Endothelial cell of umbilical vein (primary cell): ENCODE measurements at regions not wholly inside any gene's neighbourhood (a gene's known extent, or its start where the extent isn't known, plus 50 kb on each side); places are given as distances from the start of the nearest gene placed in this dataset.

Experiments
- BruUV-seq: library from RNA; stranded (reverse); fragments of 400-500 nt; replicated peaks from 2 replicates; lab custom pipeline; 2021; lab: Mats Ljungman, UMichigan
- CTCF ChIA-PET: fragments of 300-600, 350-600 bp; sonication (Branson Sonifier 250); formaldehyde crosslinking; loops from one replicate; lab custom pipeline; 2021; ENCODE audit warnings: antibody characterized with exemption, inconsistent platforms; lab: Charles Lee
- POLR2A ChIA-PET: fragments of 300-600, 350-600 bp; sonication (Branson Sonifier 250); formaldehyde crosslinking; loops from one replicate; lab custom pipeline; 2021; ENCODE audit warnings: antibody characterized with exemption, inconsistent platforms; lab: Charles Lee
- DNase-seq: peaks from one replicate; pipeline ENCODE4 v3.0.0-alpha.2; 2011; ENCODE audit warnings: low read depth, low spot score
- FAIRE-seq: peaks from 2 replicates; lab custom pipeline; 2011; peaks lifted over from hg19 to GRCh38; lab: Jason Lieb, UNC
- H2AFZ ChIP-seq: 2 replicates; pipeline ENCODE4 v1.6.0; 2012; ENCODE audit warnings: low read depth, low read length, control low read depth, inconsistent platforms
- H3K27ac ChIP-seq: 2 replicates; pipeline ENCODE4 v1.5.1; 2011; ENCODE audit warnings: low read depth, mild to moderate bottlenecking, control low read depth, low read length, moderate library complexity; ENCODE audit not compliant: insufficient read depth
- H3K27me3 ChIP-seq, 2 experiments: 2 replicates each; pipeline versions ENCODE4 v1.6.0 to v1.6.1; 2011; ENCODE audit warnings: low read length in 2 of 2, mixed read lengths in 1 of 2; ENCODE audit not compliant: control insufficient read depth in 2 of 2, insufficient read depth in 2 of 2
- H3K36me3 ChIP-seq, 2 experiments: 2 replicates in 1 of 2; 3 replicates in 1 of 2; pipeline ENCODE4 v1.5.1; 2011; ENCODE audit warnings: low read length in 2 of 2, mild to moderate bottlenecking in 1 of 2, moderate library complexity in 1 of 2; ENCODE audit not compliant: control insufficient read depth in 2 of 2, insufficient read depth in 2 of 2; ENCODE audit errors: extremely low read depth in 1 of 2
- H3K4me1 ChIP-seq: 3 replicates; pipeline ENCODE4 v1.5.1; 2011; ENCODE audit warnings: mild to moderate bottlenecking, low read length; ENCODE audit not compliant: control insufficient read depth, insufficient read depth; ENCODE audit errors: extremely low read depth
- H3K4me2 ChIP-seq: 2 replicates; pipeline ENCODE4 v1.6.1; 2011; ENCODE audit warnings: low read length, control low read depth, mixed read lengths; ENCODE audit not compliant: insufficient read depth
- H3K4me3 ChIP-seq, 3 experiments: fragments of 200-600 bp in 1 of 3; sonication (generic), shearing (Covaris generic) in 1 of 3; replicated peaks in 1 of 3; 2 replicates each; pipeline ENCODE4 v1.5.1; 2011 to 2016; ENCODE audit warnings: control low read depth in 3 of 3, low read length in 3 of 3, mild to moderate bottlenecking in 2 of 3, inconsistent platforms in 1 of 3, low read depth in 1 of 3, moderate library complexity in 1 of 3; ENCODE audit not compliant: insufficient read depth in 1 of 3
- H3K79me2 ChIP-seq: 2 replicates; pipeline ENCODE4 v1.6.0; 2012; ENCODE audit warnings: low read length, inconsistent platforms; ENCODE audit not compliant: control insufficient read depth, insufficient read depth
- H3K9ac ChIP-seq: replicated peaks from 2 replicates; pipeline ENCODE3; 2011; ENCODE audit warnings: low read length, control low read depth; ENCODE audit not compliant: insufficient read depth; ENCODE audit errors: extremely low read depth
- H3K9me1 ChIP-seq: replicated peaks from 3 replicates; pipeline ENCODE4 v1.6.0; 2011; ENCODE audit warnings: mild to moderate bottlenecking, low read length; ENCODE audit not compliant: control insufficient read depth, insufficient read depth; ENCODE audit errors: extremely low read depth
- H3K9me3 ChIP-seq: replicated peaks from 2 replicates; pipeline ENCODE4 v1.5.1; 2012; ENCODE audit warnings: low read length, inconsistent platforms; ENCODE audit not compliant: control insufficient read depth, insufficient read depth
- H4K20me1 ChIP-seq: replicated peaks from 2 replicates; pipeline ENCODE3; 2011; ENCODE audit warnings: mild to moderate bottlenecking, low read length; ENCODE audit not compliant: control insufficient read depth, insufficient read depth; ENCODE audit errors: extremely low read depth
- FOS ChIP-seq: IDR thresholded peaks from 2 replicates; pipeline ENCODE4 v1.6.1; 2011; ENCODE audit warnings: mild to moderate bottlenecking, low read length, moderate library complexity, borderline replicate concordance; ENCODE audit not compliant: insufficient read depth
- MYC ChIP-seq: IDR thresholded peaks from one replicate; pipeline ENCODE4 v1.6.1; 2011; ENCODE audit warnings: mild to moderate bottlenecking, low read depth, low read length
- POLR2A ChIP-seq: IDR thresholded peaks from 2 replicates; pipeline ENCODE4 v1.6.1; 2012; ENCODE audit warnings: low read depth, mild to moderate bottlenecking, control low read depth, low read length
- dilution Hi-C: fragments of 300-500 bp; cut with MboI; formaldehyde crosslinking; loops from one replicate; pipeline ENCODE4 v1.15.0; 2019; ENCODE audit warnings: low sequenced_read_pairs; ENCODE audit not compliant: extremely low pct_ligation_motif_present
- intact Hi-C: fragments of 100-400 bp; cut with micrococcal nuclease; formaldehyde crosslinking; loops from one replicate; pipeline ENCODE4 v1.10.0; 2022

DNA sequence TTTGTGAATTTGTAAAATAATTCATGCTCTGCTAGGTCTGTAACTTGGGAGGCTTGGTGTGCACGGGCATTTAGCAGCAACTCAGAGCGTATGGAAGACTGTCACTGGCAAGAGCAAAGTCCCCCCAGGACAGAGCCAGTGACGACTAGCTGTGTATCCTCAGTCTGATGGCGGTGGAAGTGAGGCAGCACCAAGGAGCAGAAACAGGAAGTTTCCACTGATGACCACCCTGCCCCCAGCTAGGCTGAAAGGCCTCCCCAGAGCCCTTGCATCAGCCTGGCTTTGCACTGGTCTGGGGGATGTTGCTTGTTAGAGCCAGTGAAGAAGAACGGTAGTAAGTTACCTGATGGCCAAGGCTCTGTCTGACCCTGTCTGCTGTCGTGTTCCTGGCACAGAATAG is 66.8 kb upstream of the ABL1 start:
- TF ChIP-seq POLR2A = no peak
- TF ChIP-seq FOS = no peak
- H3K9ac ChIP-seq = no peak overlapping the region
- peaks cover 60% of the 10 kb centered on the region for H3K79me2 ChIP-seq
- DNase-seq (no peak), FAIRE-seq (peak; percentile 15)
- H3K9me1 ChIP-seq = no peaks in the 10 kb centered on the region
- CTCF ChIA-PET = interaction anchor here (0.7 to 1.7 kb wide), 11 partner anchors 53 to 230 kb away, joined by 3 to 8 read pairs (median 4); no protein-coding TSS in a partner anchor
- POLR2A ChIA-PET = no interaction called here
- no peak overlapping the region for H2AFZ ChIP-seq
- H3K27me3 ChIP-seq = no peaks in the 10 kb centered on the region
- peaks cover 41% of the 10 kb centered on the region for H3K4me1 ChIP-seq
- H4K20me1 ChIP-seq = no peaks in the 10 kb centered on the region
- H3K4me3 ChIP-seq = no peak overlapping the region
- peak overlapping the region; percentile 7 for H3K27ac ChIP-seq
- no peaks in the 10 kb centered on the region for H3K36me3 ChIP-seq
- no peaks in the 10 kb centered on the region for H3K9me3 ChIP-seq
- peak overlapping the region; percentile 8 for H3K4me2 ChIP-seq
- no TSS peak for BruUV-seq
- intact Hi-C loops = loop anchor here (5.0 kb wide), 1 partner anchor 79 kb away; no protein-coding TSS in a partner anchor
- dilution Hi-C loops = no loop called here

DNA sequence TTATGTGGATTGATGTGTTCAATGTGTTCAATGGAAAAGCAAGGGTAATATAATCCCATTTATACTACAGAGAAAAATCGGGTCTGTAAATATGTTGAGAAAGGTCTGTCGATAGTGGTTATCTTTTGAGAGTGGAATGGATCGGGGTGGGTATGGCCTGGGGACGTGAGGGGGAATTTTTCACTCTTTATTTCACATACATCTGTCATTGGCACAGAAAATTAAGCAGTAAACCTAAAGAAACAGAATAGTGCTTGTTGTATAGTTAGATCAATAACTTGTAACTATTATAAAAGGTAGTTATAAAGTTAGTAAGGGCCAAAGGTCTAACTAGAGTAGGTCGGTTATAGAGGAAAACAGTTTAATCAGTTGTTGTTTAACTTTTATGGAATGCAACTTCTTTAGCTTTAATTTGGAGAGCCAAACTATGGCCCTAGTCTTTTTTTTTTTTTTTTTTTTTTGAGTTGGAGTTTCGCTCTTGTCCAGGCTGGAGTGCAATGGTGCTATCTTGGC is 66.1 kb upstream of the ABL1 start:
- Histone ChIP-seq H3K79me2 (peaks cover 55% of the 10 kb centered on the region), H3K27ac (no peak overlapping the region), H4K20me1 (no peaks in the 10 kb centered on the region), H3K9me3 (no peaks in the 10 kb centered on the region), H3K9ac (no peak overlapping the region), H3K4me2 (no peak overlapping the region), H2AFZ (no peak overlapping the region), H3K9me1 (no peaks in the 10 kb centered on the region), H3K27me3 (no peaks in the 10 kb centered on the region), H3K36me3 (no peaks in the 10 kb centered on the region), H3K4me1 (peaks cover 38% of the 10 kb centered on the region), H3K4me3 (no peak overlapping the region)
- FAIRE-seq (no peak), DNase-seq (no peak)
- no TSS peak for BruUV-seq
- ChIA-PET POLR2A (interaction anchor here (0.6 kb wide), 1 partner anchor 19 kb away, joined by 5 read pairs; no protein-coding TSS in a partner anchor), CTCF (interaction anchor here (0.6 to 1.7 kb wide), 10 partner anchors 59 to 230 kb away, joined by 3 to 8 read pairs (median 4); no protein-coding TSS in a partner anchor)
- TF ChIP-seq MYC = no peak
- intact Hi-C loops (loop anchor here (5.0 kb wide), 1 partner anchor 78 kb away; no protein-coding TSS in a partner anchor), dilution Hi-C loops (no loop called here)
